LNCAP (cell line): ENCODE measurements at regions not wholly inside any gene's neighbourhood (a gene's known extent, or its start where the extent isn't known, plus 50 kb on each side); places are given as distances from the start of the nearest gene placed in this dataset.

Source experiments
- TF ChIP-seq, protein P1 (sequence below): fragments of 450-650 bp; IDR thresholded peaks from 2 replicates; pipeline ENCODE4 v1.5.1; 2017; ENCODE audit warnings: mild to moderate bottlenecking

DNA sequence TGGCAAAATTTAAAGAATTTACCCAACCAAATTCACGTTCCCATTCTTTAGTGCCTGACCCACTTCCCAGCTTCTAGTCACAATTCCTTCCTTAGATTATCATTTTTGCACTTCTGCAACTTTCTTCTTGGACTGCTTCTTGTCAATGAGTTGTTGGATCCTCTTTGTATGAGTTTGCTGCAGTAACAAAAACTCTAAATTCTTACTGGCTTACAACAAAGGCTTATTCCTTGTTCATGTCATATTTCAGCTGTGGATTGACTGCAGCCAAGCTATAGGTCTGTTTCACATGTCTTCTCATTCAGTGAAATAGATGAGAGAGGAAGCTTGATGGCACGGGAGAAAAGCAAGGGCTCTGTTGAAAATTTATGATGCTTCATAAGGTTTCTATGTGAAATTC is 50.4 kb upstream of the TGFBR2 start:
- TF ChIP-seq, protein P1, sequence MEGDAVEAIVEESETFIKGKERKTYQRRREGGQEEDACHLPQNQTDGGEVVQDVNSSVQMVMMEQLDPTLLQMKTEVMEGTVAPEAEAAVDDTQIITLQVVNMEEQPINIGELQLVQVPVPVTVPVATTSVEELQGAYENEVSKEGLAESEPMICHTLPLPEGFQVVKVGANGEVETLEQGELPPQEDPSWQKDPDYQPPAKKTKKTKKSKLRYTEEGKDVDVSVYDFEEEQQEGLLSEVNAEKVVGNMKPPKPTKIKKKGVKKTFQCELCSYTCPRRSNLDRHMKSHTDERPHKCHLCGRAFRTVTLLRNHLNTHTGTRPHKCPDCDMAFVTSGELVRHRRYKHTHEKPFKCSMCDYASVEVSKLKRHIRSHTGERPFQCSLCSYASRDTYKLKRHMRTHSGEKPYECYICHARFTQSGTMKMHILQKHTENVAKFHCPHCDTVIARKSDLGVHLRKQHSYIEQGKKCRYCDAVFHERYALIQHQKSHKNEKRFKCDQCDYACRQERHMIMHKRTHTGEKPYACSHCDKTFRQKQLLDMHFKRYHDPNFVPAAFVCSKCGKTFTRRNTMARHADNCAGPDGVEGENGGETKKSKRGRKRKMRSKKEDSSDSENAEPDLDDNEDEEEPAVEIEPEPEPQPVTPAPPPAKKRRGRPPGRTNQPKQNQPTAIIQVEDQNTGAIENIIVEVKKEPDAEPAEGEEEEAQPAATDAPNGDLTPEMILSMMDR, result no peak
